Liver (tissue), 3 donors: ENCODE measurements at regions not wholly inside any gene's neighbourhood (a gene's known extent, or its start where the extent isn't known, plus 50 kb on each side); places are given as distances from the start of the nearest gene placed in this dataset.
"Not testable (repeated sequence)": the region's sequence is repeated elsewhere in the genome, so short reads cannot be mapped to it uniquely, and the experiment has no call there.

Experiments used
- FOXA1 ChIP-seq: IDR thresholded peaks from 2 replicates; pipeline ENCODE4 v1.6.1; 2016; ENCODE audit warnings: antibody characterized with exemption
- GABPA ChIP-seq, 2 donors: IDR thresholded peaks in 1 of 2; conservative IDR thresholded peaks in 1 of 2; 2 replicates each; pipeline ENCODE4 v1.6.1; 2016; ENCODE audit warnings: antibody characterized with exemption in 2 of 2, mild to moderate bottlenecking in 1 of 2, moderate library complexity in 1 of 2
- HNF4G ChIP-seq: IDR thresholded peaks from 2 replicates; pipeline ENCODE4 v1.6.1; 2016; ENCODE audit warnings: antibody characterized with exemption
- JUND ChIP-seq, 2 donors: IDR thresholded peaks; 2 replicates each; pipeline ENCODE4 v1.6.1; 2016; ENCODE audit warnings: antibody characterized with exemption in 2 of 2
- NR2F2 ChIP-seq: IDR thresholded peaks from 2 replicates; pipeline ENCODE4 v1.6.1; 2016; ENCODE audit warnings: antibody characterized with exemption
- RAD21 ChIP-seq, 2 donors: IDR thresholded peaks; 2 replicates each; pipeline ENCODE4 v1.6.1; 2016; ENCODE audit warnings: antibody characterized with exemption in 2 of 2, mild to moderate bottlenecking in 2 of 2
- SP1 ChIP-seq: IDR thresholded peaks from 2 replicates; pipeline ENCODE4 v1.6.1; 2018; ENCODE audit warnings: antibody characterized with exemption, mild to moderate bottlenecking
- TAF1 ChIP-seq: conservative IDR thresholded peaks from 2 replicates; pipeline ENCODE4 v1.6.1; 2016; ENCODE audit warnings: antibody characterized with exemption, mild to moderate bottlenecking
- YY1 ChIP-seq: IDR thresholded peaks from 2 replicates; pipeline ENCODE4 v1.6.1; 2016; ENCODE audit warnings: antibody characterized with exemption, mild to moderate bottlenecking
- TF ChIP-seq, protein P1 (sequence below): fragments of 150-350 bp; IDR thresholded peaks from 2 replicates; pipeline ENCODE4 v1.5.1; 2017; ENCODE audit warnings: improper control_type of control experiment, low read depth, low read length; ENCODE audit not compliant: missing input control
- TF ChIP-seq, protein P2 (sequence below): IDR thresholded peaks from 2 replicates; pipeline ENCODE4 v1.6.1; 2016; ENCODE audit warnings: antibody characterized with exemption, mild to moderate bottlenecking
- TF ChIP-seq, protein P3 (sequence below): IDR thresholded peaks from 2 replicates; pipeline ENCODE4 v1.6.1; 2016; ENCODE audit warnings: antibody characterized with exemption
- TF ChIP-seq, protein P4 (sequence below): IDR thresholded peaks from 2 replicates; pipeline ENCODE4 v1.6.1; 2016; ENCODE audit warnings: antibody characterized with exemption
- TF ChIP-seq, protein P5 (sequence below): IDR thresholded peaks from 2 replicates; pipeline ENCODE4 v1.6.1; 2016; ENCODE audit warnings: antibody characterized with exemption
- donor health status: healthy.
- donor health status: healthy.

DNA sequence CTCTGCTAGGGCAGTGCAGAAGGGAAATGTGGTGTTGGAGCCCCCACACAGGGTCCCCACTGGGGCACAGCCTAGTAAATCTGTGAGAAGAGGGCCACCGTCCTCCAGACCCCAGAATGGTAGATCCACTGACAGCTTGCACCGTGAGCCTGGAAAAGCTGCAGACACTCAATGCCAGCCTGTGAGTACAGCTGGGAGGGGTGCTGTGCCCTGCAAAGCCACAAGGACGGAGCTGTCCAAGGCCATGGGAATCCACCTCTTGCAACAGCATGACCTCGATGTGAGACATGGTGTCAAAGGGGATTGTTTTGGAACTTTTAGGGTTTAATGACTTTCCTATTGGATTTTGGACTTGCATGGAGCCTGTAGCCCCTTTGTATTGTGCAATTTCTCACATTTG lies 220.8 kb upstream of the BRINP3 start:
- TF ChIP-seq, protein P1, sequence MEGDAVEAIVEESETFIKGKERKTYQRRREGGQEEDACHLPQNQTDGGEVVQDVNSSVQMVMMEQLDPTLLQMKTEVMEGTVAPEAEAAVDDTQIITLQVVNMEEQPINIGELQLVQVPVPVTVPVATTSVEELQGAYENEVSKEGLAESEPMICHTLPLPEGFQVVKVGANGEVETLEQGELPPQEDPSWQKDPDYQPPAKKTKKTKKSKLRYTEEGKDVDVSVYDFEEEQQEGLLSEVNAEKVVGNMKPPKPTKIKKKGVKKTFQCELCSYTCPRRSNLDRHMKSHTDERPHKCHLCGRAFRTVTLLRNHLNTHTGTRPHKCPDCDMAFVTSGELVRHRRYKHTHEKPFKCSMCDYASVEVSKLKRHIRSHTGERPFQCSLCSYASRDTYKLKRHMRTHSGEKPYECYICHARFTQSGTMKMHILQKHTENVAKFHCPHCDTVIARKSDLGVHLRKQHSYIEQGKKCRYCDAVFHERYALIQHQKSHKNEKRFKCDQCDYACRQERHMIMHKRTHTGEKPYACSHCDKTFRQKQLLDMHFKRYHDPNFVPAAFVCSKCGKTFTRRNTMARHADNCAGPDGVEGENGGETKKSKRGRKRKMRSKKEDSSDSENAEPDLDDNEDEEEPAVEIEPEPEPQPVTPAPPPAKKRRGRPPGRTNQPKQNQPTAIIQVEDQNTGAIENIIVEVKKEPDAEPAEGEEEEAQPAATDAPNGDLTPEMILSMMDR, result not testable (repeated sequence)
- TF ChIP-seq, protein P2, sequence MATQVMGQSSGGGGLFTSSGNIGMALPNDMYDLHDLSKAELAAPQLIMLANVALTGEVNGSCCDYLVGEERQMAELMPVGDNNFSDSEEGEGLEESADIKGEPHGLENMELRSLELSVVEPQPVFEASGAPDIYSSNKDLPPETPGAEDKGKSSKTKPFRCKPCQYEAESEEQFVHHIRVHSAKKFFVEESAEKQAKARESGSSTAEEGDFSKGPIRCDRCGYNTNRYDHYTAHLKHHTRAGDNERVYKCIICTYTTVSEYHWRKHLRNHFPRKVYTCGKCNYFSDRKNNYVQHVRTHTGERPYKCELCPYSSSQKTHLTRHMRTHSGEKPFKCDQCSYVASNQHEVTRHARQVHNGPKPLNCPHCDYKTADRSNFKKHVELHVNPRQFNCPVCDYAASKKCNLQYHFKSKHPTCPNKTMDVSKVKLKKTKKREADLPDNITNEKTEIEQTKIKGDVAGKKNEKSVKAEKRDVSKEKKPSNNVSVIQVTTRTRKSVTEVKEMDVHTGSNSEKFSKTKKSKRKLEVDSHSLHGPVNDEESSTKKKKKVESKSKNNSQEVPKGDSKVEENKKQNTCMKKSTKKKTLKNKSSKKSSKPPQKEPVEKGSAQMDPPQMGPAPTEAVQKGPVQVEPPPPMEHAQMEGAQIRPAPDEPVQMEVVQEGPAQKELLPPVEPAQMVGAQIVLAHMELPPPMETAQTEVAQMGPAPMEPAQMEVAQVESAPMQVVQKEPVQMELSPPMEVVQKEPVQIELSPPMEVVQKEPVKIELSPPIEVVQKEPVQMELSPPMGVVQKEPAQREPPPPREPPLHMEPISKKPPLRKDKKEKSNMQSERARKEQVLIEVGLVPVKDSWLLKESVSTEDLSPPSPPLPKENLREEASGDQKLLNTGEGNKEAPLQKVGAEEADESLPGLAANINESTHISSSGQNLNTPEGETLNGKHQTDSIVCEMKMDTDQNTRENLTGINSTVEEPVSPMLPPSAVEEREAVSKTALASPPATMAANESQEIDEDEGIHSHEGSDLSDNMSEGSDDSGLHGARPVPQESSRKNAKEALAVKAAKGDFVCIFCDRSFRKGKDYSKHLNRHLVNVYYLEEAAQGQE, result not testable (repeated sequence)
- TF ChIP-seq FOXA1; JUND (IDR thresholded peaks at IDR 0.05); HNF4G; RAD21 (IDR thresholded peaks at IDR 0.05); TAF1; GABPA (IDR thresholded peaks at IDR 0.05 in 1 of 2, conservative IDR thresholded peaks at IDR 0.05 in 1 of 2); YY1; SP1; NR2F2: not testable (repeated sequence)
- TF ChIP-seq, protein P3, sequence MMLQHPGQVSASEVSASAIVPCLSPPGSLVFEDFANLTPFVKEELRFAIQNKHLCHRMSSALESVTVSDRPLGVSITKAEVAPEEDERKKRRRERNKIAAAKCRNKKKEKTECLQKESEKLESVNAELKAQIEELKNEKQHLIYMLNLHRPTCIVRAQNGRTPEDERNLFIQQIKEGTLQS, result not testable (repeated sequence)
- TF ChIP-seq, protein P4, sequence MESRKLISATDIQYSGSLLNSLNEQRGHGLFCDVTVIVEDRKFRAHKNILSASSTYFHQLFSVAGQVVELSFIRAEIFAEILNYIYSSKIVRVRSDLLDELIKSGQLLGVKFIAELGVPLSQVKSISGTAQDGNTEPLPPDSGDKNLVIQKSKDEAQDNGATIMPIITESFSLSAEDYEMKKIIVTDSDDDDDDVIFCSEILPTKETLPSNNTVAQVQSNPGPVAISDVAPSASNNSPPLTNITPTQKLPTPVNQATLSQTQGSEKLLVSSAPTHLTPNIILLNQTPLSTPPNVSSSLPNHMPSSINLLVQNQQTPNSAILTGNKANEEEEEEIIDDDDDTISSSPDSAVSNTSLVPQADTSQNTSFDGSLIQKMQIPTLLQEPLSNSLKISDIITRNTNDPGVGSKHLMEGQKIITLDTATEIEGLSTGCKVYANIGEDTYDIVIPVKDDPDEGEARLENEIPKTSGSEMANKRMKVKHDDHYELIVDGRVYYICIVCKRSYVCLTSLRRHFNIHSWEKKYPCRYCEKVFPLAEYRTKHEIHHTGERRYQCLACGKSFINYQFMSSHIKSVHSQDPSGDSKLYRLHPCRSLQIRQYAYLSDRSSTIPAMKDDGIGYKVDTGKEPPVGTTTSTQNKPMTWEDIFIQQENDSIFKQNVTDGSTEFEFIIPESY, result not testable (repeated sequence)
- TF ChIP-seq, protein P5, sequence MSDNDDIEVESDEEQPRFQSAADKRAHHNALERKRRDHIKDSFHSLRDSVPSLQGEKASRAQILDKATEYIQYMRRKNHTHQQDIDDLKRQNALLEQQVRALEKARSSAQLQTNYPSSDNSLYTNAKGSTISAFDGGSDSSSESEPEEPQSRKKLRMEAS, result not testable (repeated sequence)
